HG02610 (cell line): ENCODE measurements at regions not wholly inside any gene's neighbourhood (a gene's known extent, or its start where the extent isn't known, plus 50 kb on each side); places are given as distances from the start of the nearest gene placed in this dataset.

Experiments used
- ATAC-seq: cut with Tn5 transposase; IDR thresholded peaks from one replicate; pipeline ENCODE4 v1.9.1; 2021; ENCODE audit warnings: mild to moderate bottlenecking, moderate library complexity; ENCODE audit not compliant: unreplicated experiment

GRCh38 chr9:81532251-81532650 lies 157.1 kb downstream of the TLE1 start:
- ATAC-seq = no peak

- ATAC-seq = no peak
Observed at GRCh38 chr9:81531511-81531910, 157.8 kb downstream of the TLE1 start.

GRCh38 chr9:81530846-81531245 lies 158.5 kb downstream of the TLE1 start:
- no peak for ATAC-seq

DNA sequence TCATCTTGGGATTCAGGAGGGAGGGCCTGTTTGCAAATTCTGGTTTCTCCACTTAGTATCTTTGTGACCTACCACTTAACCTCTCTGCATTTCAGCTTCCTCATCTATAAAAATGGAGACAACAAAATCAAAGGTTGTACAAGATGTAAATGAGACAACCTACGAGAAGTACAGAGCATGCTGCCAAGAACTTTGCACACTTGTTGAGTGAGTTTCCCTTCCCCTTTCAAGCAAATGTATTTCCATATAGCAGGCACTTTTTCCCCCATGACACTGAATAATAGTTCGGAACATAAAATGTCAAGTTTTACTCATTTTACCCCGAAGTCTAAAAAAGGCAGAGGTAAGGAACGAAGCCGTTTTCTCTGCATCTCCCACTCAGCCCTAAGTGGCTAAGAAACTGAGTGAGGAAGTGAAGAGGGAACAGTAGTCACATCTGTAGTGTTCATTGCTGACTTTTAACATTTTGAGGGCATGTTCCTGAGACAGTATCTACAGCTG lies 159.0 kb downstream of the TLE1 start:
- ATAC-seq = no peak

- ATAC-seq = no peak
Observed at GRCh38 chr9:81529556-81530193, 159.7 kb downstream of the TLE1 start.

GRCh38 chr9:81526587-81526986 lies 162.8 kb downstream of the TLE1 start:
- no peak for ATAC-seq

DNA sequence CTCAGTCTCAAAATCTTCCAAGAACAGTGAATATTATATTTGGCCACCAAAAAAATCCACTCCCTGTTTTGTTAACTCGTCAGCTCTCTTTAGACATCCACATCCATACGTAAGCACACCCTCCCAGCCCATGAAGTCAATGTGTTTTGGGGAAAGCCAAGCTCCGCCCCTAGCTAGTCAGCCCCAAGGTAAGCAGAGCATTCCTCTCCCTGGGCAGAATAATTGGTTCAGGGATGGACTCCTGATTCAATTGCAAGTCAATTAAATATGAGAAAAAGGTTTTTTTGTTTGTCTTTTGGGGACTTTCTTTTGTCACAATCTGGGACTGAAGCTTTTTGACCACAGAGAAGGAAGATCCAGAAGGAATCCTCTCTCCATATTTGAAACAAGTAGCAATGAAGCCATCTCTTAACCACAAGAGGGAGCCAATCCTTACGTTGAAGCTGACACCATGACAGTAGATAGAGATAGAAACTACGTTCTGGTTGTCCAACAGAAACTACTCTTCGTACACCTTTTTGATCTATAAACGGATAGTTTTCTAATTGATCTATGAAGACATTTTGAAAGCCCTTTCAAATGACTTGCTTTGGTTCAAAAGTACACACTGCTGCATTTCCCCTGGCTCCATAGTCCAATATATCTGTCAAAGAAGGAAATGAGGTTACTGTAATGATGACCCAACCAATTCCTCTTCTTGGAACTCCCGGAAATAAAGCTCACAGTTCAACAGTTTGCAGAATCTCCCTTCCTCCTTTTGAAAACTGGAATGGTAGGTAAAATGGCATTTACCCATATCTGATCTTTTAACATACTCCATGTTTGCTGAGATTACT lies 166.4 kb downstream of the TLE1 start:
- ATAC-seq = no peak

- ATAC-seq = no peak
Observed at GRCh38 chr9:81521892-81522291, 167.5 kb downstream of the TLE1 start.

- no peak for ATAC-seq
Observed at GRCh38 chr9:81519816-81520495, 169.4 kb downstream of the TLE1 start.

GRCh38 chr9:81517954-81518353 lies 171.4 kb downstream of the TLE1 start:
- no peak for ATAC-seq

- no peak for ATAC-seq
Observed at GRCh38 chr9:81513059-81513458, 176.3 kb downstream of the TLE1 start.

- ATAC-seq = no peak
Observed at GRCh38 chr9:81512641-81513040, 176.7 kb downstream of the TLE1 start.

DNA sequence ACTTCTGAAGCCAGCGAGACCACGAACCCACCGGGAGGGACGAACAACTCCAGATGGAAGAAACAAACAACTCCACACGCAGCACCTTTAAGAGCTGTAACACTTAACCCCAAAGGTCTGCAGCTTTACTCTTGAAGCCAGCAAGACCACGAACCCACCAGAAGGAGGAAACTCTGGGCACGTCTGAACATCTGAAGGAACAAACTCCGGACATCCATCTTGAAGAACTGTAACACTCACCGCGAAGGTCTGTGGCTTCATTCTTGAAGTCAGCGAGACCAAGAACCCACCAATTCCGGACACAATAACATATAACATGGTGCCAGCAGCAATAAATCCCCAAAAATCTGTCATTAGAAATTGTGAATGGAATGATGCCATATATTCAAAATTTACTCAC lies 180.9 kb downstream of the TLE1 start:
- ATAC-seq = no peak

DNA sequence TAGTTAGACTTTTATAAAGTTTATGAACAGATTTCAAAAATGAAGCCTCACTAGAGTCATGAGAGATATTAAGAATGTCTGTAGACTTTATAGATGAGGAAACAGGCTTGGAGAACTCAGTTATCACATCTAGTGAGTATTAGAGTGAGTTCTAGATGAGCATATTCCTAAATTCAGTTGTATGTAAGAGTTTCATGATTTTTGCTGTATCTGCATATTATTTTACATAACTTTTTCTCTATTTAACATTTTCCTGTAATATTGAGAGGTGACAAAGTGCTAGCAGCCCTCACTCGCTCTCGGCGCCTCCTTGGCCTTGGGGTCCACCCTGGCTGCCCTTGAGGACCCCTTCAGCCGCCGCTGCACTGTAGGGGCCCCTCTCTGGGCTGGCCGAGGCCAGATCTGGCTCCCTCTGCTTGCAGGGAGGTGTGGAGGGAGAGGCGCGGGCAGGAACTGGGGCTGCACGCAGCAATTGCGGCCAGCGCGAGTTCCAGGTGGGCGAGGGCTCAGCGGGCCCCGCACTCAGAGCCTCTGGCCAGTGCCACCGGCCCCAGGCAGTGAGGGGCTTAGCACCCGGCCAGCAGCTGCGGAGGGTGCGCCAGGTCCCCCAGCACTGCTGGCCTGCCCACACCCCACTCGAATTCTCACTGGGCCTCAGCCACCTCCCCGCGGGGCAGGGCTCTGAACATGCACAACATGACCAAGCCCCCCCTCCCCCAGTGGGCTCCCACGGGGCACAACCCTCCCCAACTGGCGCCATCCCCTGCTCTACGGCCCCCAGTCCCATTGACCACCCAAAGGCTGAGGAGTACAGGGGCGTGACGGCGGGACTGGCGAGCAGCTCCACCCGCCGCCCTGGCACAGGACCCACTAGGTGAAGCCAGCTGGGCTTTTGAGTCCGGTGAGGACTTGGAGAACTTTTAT lies 182.1 kb downstream of the TLE1 start:
- no peak for ATAC-seq

DNA sequence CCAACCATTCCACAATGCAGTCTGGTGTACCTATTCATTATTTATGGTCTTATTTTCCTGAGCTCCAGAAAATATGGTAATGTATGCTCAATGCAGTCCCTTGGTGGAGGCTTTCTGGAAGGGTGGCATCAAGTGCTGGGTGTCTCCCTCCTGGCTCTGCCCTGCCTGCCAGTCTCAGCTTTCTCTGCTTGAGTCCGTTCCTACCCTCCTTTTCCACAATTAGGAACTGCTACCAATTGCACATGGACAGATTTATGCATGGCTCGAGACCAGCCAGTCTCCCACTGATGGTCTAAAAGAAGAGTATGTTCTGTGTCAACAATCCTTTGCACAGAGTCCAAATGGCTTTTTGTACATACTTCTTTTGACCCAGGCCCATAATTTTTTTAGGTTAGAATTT lies 189.8 kb downstream of the TLE1 start:
- no peak for ATAC-seq

DNA sequence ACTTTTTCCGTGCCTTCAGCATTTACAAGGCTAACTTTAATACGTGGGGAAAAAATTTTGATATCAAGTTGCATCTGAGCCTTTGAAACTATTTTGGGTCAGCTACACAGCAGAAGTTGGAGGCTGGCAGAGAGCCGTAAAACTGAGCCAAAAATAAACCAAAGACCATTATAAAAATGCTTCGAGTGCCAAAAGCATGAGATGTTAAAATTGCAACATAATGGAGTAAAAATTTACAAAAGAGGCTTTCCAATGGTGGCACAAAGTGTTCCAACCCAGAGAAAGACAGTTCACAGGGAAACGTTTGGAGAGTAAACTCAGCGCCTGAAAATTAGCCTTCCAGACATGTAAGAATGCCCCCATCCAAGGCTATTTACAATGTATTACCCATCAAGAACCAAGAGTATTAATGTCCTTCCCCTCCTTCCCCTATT lies 190.3 kb downstream of the TLE1 start:
- ATAC-seq = no peak

GRCh38 chr9:81498576-81498975 lies 190.8 kb downstream of the TLE1 start:
- ATAC-seq = no peak

GRCh38 chr9:81497091-81497490 lies 192.3 kb downstream of the TLE1 start:
- ATAC-seq = no peak

DNA sequence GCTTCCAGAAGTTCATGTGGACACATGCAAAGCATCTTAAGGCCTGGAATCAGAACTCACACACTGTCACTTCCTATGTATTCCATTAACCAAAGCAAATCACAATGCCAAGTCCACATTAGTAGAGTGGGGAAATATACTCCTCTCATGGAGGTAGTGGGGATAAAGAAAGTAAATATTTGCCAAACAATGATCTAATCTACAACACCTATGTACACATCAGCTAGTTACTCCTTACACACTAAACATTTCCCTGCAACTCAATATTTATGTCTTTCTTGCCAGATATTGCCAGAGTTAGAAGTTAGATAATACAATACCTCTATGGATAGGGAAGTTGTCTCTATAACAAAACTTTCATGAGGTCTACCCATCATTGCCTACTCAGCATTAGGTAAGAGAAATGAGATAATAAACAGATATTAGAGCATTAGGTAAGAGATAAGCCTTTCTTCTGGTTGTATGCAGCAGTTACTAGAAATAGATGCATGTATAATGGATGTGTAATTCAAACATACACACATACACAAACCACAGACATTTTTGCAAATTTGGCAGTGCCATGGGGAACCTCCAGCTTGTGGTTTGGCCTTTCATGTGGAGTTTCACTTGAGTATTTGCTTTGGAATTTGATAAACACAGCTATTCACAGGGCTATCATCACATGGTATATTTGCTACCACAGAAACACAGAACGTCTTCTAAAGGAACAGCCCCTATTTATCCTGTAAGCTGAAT lies 196.5 kb downstream of the TLE1 start:
- ATAC-seq = no peak
